ENCODE measurements at regions not wholly inside any gene's neighbourhood (a gene's known extent, or its start where the extent isn't known, plus 50 kb on each side); places are given as distances from the start of the nearest gene placed in this dataset.

DNA sequence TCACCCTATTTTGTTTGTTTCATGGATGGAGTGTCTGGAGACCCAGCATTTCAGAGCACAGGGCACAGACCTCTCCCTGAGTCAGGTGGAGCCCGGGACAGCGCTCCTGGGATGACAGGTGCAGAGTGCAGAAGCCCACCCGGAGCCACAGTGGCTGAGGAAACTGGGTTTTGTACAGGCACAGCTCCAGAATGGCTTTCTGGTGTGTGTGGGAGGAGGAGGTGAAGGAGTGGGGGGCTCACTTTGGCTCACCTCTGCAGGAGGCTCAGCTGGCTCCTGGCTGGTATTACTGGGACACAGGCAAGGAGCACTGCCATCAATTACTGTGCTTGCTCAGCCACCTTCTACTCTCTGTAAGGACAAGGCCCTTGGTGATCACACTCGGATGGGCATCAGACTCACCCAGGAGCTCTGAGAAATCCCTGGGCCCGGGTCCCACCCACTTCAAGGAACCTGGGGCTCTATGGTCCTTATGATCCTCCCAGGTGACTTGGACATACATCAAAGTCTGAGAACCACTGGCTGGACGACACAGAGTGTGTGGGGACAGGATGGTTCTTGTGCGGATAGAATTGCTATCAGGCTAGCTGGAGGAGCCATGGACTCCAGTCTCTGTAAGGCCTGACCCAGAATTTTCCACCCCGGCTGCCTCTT, 221.1 kb upstream of the ZNF32 start:
- Histone ChIP-seq H3K4me1 (peaks cover 5 to 51% (median 21%) of the 10 kb centered on the region in 12 donors), H3K27ac (peak overlapping the region; percentile 2 to 92 (median 70)), H3K9me3 (no peaks in the 10 kb centered on the region), H3K4me3 (no peak overlapping the region), H3K36me3 (no peaks in the 10 kb centered on the region), H3K27me3 (no peaks in the 10 kb centered on the region)
- TF ChIP-seq, protein P1, sequence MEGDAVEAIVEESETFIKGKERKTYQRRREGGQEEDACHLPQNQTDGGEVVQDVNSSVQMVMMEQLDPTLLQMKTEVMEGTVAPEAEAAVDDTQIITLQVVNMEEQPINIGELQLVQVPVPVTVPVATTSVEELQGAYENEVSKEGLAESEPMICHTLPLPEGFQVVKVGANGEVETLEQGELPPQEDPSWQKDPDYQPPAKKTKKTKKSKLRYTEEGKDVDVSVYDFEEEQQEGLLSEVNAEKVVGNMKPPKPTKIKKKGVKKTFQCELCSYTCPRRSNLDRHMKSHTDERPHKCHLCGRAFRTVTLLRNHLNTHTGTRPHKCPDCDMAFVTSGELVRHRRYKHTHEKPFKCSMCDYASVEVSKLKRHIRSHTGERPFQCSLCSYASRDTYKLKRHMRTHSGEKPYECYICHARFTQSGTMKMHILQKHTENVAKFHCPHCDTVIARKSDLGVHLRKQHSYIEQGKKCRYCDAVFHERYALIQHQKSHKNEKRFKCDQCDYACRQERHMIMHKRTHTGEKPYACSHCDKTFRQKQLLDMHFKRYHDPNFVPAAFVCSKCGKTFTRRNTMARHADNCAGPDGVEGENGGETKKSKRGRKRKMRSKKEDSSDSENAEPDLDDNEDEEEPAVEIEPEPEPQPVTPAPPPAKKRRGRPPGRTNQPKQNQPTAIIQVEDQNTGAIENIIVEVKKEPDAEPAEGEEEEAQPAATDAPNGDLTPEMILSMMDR (IDR thresholded peaks at IDR 0.05): no peak
- TF ChIP-seq POLR2A (IDR thresholded peaks at IDR 0.05): no peak
- ATAC-seq: no peak
- DNase-seq: no peak
- intact Hi-C loops (cut with DNase I): loop anchor here in 4 of 10 donors (5.0 to 10.0 kb wide), 3 partner anchors 38 to 515 kb away; partner anchors contain the start of gene CXCL12 (in 1 of the 4)
- WGBS, 4 donors: 96 to 100% (median 98%) methylated on average over 7 to 8 of the region's 8 CpGs

DNA sequence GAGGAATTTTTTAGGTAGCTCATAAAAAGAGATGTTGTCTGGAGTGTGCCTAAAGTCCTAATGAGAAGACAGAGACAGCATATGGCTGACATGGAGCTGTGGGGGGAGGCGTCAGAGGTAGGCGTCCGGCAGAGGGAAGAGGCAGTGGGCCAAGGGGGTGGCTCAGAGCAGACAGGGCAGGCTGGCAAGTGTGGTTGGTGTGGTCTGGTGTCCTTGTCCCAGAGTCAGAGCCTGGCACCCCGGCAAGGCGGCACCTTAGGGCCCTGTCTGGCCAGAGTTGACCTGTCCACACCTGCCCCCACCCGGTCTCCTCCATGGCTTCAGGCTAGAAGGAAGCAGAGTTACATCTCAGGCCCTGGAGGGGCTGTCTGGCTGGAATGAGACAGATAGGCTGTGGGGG, 220.3 kb upstream of the ZNF32 start:
- Histone ChIP-seq H3K27ac (peak overlapping the region; percentile 28 to 92 (median 70)), H3K4me1 (peaks cover 9 to 59% (median 29%) of the 10 kb centered on the region in 12 donors), H3K9me3 (no peaks in the 10 kb centered on the region), H3K36me3 (no peaks in the 10 kb centered on the region), H3K27me3 (no peaks in the 10 kb centered on the region), H3K4me3 (no peak overlapping the region)
- DNase-seq: no peak
- no peak for TF ChIP-seq POLR2A (IDR thresholded peaks at IDR 0.05)
- TF ChIP-seq, protein P1 (IDR thresholded peaks at IDR 0.05): no peak
- ATAC-seq: no peak
- WGBS, 4 donors: 93 to 100% (median 95%) methylated on average over 5 to 6 of the region's 6 CpGs
- intact Hi-C loops (cut with DNase I): loop anchor here in 3 of 10 donors (5.0 to 10.0 kb wide), 3 partner anchors 38 to 516 kb away; partner anchors contain the start of gene CXCL12 (in 1 of the 3)

DNA sequence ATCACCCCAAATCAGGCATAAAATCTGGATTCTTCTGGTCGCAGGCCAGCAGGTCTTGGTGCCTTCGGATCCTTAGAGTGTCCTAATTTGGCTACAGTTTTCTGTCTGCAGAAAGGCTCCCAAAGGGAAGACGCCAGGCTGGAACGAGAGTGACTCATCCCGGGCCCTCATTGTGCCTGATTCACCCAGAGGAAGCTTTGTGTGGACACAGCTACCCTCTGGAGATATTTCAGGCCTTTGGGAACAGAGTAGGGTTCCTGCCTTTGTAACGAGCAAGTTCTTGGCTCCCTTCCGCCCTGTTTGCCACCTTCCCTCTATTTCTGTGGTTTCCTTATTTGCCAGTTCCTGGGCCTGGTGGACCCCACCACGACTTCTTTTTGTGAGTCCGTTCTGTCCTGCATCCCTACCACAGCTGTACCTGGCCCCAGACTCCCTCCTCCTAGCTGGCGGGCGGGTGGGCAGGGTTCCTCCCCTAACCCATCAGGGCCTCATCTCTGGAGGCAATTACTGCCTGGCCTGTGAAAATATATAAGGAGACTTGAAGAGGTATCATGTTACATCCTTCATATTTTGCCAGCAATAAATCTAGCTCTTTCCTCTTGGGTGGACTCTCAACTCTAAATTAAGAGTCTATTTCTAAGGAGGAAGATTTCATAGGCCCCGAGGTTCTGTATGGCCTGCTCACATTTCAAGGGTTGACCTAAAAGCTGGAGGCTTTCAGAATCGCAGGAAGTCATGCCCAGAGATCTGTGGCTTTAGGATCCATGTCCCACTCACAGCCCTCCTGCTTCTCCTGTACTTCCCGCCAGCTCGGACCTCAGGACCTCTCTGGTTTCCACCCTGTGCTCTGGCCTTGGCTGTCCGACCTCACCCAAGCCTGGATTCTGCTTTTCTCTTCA, 219.2 kb upstream of the ZNF32 start:
- Histone ChIP-seq H3K4me1 (peaks cover 12 to 70% (median 38%) of the 10 kb centered on the region in 12 donors), H3K27ac (peak overlapping the region; percentile 28 to 92 (median 70)), H3K4me3 (no peak overlapping the region), H3K9me3 (no peaks in the 10 kb centered on the region), H3K27me3 (no peaks in the 10 kb centered on the region), H3K36me3 (no peaks in the 10 kb centered on the region)
- ATAC-seq (no peak), DNase-seq (no peak)
- TF ChIP-seq, protein P1 (IDR thresholded peaks at IDR 0.05): no peak
- no peak for TF ChIP-seq POLR2A (IDR thresholded peaks at IDR 0.05)
- intact Hi-C loops (cut with DNase I): loop anchor here in 3 of 10 donors (5.0 to 10.0 kb wide), 3 partner anchors 39 to 517 kb away; partner anchors contain the start of gene CXCL12 (in 1 of the 3)
- WGBS, 4 donors: 83 to 90% (median 87%) methylated on average over 16 of the region's 16 CpGs

DNA sequence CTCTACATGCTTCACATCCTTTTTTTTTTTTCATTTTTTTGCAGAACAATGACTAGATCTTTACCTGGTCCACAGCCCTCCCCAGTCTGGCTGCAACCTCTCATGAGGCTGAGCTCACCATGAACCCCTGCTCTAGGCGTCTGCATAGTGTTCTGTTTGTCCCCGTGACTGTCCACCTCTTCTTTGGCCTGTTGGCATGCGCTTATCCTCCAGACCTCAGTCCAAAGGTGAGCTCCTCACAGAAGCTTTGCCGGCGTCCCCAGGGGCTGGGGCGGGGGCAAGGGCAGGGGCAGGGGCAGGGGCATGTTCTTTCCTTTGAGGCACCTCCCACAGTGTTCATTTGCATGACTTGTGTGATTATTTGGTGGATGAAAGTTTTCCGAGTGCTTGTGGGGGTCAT, 218.4 kb upstream of the ZNF32 start:
- Histone ChIP-seq H3K4me1 (peaks cover 12 to 76% (median 42%) of the 10 kb centered on the region in 12 donors), H3K36me3 (no peaks in the 10 kb centered on the region), H3K27ac (peak overlapping the region in 3 of 12 donors; percentile 32 to 92 (median 67)), H3K4me3 (no peak overlapping the region), H3K27me3 (no peaks in the 10 kb centered on the region), H3K9me3 (no peaks in the 10 kb centered on the region)
- ATAC-seq (no peak), DNase-seq (no peak)
- no peak for TF ChIP-seq POLR2A (IDR thresholded peaks at IDR 0.05)
- TF ChIP-seq, protein P1 (IDR thresholded peaks at IDR 0.05): no peak
- WGBS, 4 donors: 93 to 98% (median 97%) methylated on average over 7 of the region's 7 CpGs
- intact Hi-C loops (cut with DNase I): loop anchor here in 3 of 10 donors (5.0 to 10.0 kb wide), 3 partner anchors 40 to 518 kb away; partner anchors contain the start of gene CXCL12 (in 1 of the 3)
